HG03378 (cell line): ENCODE measurements at regions not wholly inside any gene's neighbourhood (a gene's known extent, or its start where the extent isn't known, plus 50 kb on each side); places are given as distances from the start of the nearest gene placed in this dataset.

Source experiments
- ATAC-seq: cut with Tn5 transposase; IDR thresholded peaks from one replicate; pipeline ENCODE4 v1.9.1; 2021; ENCODE audit warnings: mild to moderate bottlenecking, moderate library complexity; ENCODE audit not compliant: unreplicated experiment

- no peak for ATAC-seq
Measured at GRCh38 chr22:49195636-49196035, 632.0 kb downstream of the BRD1 start.

DNA sequence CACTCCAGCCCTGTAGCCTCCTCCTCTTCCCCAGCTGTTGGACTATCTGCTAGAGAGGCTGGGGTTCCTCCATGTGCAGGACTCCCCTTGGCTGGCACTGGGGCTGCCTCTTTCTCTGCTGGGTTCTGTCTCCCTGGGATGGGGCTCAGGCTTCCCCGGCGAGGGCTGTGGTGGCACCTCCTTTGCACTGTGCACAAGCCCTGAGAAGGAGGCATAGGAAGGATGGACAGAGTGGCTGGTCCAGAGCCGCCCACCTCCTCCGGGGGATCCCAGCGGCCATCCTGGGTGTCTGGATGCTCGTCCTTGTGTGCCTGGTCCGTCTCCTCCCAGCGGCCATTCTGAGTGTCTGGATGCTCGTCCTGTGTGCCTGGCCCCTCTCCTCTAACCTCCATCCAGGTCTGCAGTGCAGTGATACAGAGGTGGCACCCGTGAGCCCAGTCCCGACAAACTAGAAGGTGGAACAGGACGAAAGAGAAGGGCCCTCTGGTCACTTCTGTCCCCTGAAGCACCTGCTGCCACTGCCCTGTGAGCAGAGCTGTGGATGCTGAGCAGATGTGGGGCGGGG is 633.7 kb downstream of the BRD1 start:
- no peak for ATAC-seq

DNA sequence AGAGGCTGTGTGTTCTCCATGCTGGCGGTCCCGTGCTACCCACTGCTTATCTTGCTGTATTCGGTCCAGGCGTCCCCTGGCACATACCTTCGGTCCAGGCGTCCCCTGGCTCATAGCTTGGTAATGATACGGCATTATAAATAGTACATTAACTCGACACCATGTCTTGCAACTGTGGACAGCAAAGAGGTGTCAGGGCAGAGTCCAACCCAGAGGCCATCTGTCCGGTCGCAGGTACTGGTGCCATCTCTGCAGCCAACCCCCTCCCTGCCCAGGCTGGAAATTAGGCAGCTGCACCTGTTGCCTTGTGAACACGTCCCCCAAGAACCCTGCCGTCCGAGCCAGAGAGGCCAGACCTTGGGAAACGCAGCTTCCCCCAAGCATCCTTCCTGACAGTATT is 634.3 kb downstream of the BRD1 start:
- ATAC-seq = no peak

DNA sequence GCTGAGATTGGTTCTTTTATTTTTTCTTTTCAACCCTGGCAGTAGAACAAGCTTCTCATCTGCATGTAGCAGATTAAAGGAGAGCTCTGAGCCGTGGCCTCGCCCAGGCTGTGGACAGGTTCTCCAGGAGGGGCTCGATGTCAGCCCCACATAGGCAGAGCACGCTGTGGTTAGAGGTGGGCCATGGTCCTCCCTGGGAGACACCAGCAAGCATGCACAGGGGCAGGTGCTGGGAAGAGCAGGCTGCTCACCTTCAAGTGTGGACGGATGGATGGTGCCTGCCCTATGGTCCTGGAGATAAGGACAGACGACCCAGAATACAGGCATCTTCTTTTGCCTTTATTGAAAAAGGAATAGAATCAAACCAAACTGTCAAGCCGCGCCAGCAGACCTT is 634.8 kb downstream of the BRD1 start:
- ATAC-seq = no peak

DNA sequence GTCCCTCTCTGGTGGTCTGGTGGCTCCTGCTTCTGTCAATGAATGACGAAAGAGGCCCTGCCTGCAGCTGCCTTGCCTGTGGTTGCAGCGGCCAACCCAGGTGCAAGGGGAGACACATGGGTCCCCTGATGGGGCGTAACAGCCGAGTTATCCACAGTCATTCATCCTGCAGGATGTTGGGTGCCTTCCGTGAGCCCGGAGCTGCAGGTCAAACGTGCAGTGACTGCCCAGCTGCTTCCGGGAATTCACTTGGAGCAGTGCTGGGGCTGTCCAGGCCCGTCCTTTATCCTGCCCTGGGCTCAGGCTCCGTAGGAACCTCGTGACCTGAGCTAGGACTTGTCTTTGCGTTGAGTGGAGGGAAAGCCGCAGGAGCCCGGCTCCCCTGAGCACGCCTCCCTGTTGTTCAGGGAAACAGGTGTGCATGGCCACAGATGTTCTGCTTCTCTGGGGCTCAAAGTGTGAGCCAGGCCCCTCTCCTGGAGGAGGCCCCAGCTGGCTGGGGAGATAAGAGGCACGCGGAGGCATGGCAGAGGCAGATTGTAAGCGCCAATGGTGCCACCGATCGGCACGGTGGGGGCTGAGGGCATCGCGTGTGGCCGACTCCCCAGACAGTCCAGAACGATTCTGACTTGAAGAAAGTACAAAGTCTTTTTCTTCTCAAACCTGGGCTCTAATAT is 635.4 kb downstream of the BRD1 start:
- ATAC-seq = no peak

GRCh38 chr22:49191506-49191980 is 636.1 kb downstream of the BRD1 start:
- no peak for ATAC-seq

- ATAC-seq = no peak
Measured at GRCh38 chr22:49190816-49191505, 636.7 kb downstream of the BRD1 start.

DNA sequence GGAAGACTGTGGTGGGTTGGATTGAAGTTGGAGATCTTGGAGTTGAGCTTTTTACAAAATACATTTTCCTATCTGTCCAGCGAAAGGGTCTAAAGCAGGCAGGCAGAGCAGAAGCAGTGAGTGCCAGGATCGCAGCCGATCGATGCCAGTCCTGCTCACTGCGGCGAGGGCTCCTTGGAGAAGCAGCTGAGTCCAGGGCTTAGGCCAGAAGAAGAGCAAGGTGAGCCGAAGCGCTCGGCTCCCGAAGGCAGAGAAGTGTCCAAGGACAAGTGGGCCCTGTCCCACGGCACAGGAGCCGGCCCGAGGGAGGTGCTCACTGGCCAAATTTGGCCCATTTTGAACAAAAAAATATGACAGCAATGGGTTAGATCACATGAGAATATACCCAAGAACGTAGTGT is 637.8 kb downstream of the BRD1 start:
- no peak for ATAC-seq

GRCh38 chr22:49188591-49188990 is 639.1 kb downstream of the BRD1 start:
- no peak for ATAC-seq

DNA sequence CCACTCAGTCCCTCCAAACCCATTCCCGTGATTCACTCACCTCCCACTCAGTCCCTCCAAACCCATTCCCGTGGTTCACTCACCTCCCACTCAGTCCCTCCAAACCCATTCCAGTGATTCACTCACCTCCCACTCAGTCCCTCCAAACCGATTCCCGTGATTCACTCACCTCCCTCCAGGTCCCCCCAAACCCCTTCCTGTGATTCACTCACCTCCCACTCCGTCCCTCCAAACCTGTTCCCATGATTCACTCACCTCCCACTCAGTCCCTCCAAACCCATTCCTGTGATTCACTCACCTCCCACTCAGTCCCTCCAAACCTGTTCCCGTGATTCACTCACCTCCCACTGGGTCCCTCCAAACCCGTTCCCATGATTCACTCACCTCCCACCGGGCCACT is 639.6 kb downstream of the BRD1 start:
- ATAC-seq = no peak

- no peak for ATAC-seq
Measured at GRCh38 chr22:49186762-49187161, 640.9 kb downstream of the BRD1 start.

DNA sequence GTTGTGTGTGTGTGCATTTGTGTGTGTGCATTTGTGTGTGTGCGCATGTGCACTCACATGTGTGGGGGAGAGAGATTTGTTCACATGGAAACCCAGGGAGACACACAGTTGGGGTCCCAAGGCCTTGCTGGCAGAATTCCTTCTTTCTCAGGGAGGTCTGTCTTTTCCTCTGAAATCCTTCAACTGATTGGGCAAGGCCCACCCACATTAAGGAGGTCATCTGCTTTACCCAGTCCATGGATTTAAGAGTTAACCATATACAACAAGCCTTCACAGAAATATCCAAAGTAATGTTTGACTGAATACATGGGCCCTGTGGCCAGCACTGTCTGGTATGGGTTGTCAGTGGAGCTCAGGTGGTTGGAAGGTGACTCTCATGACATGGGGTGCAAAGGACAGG is 641.4 kb downstream of the BRD1 start:
- ATAC-seq = no peak

DNA sequence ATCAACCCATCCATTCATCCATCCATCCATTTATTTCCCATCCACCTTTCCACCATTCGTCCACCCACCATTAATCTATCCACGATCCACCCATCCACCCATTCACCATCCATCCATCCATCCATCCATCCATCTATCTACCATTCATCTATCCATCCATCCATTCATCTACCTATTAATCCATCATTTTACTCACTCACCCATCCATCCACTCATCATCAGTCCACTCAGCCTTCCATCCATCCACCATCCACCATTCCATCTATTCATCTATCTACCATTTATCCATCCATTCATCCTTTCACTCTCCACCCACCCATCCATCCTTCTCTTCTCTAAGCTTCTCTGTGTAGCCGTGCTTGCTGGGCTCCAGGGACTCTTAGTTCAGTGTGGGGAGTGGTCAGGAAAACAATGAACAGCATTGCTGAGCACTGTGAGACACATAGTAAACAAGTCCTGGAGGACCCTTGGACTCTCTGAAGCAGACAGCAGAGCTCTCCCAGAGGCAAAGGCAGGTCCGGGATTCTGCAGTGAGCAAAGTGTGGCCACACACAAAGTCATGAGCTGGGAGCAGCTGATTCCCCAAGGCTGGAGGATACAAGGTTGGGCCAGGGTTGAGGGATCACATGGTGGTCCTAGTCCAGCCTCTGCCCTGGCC is 642.2 kb downstream of the BRD1 start:
- no peak for ATAC-seq

GRCh38 chr22:49184736-49185135 is 642.9 kb downstream of the BRD1 start:
- no peak for ATAC-seq

- ATAC-seq = no peak
Measured at GRCh38 chr22:49183826-49184216, 643.9 kb downstream of the BRD1 start.

DNA sequence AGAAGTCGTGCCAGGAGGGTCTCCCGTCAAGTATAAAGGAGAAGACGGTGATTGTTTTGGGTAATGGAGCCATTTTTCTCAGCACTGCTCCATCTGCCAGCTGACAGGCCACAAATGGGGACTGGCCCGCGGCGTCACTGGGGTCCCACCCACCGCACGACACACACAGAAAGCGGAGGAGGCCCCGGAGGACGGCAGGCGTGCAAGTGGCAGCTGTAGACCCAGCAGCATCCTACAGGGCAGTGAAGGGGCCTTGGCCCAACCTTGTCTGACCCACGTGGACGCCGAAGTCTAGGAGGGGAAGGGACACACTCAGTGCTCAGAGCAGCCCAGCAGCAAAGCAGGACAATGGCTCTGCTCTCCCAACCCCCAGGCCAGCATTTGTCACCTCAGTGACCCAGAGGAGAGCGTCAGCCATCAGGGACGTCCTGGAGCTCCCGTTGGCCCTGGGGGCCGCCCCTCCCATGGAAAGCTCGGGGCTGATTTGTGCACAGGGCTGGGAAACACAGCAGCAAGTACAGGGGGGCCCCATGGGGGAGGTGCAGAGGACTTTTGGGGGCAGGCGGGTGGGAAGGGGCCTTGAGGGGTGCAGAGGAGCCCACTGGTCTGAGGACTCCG is 644.4 kb downstream of the BRD1 start:
- no peak for ATAC-seq

GRCh38 chr22:49182416-49182815 is 645.3 kb downstream of the BRD1 start:
- no peak for ATAC-seq

GRCh38 chr22:49181942-49182341 is 645.7 kb downstream of the BRD1 start:
- no peak for ATAC-seq

DNA sequence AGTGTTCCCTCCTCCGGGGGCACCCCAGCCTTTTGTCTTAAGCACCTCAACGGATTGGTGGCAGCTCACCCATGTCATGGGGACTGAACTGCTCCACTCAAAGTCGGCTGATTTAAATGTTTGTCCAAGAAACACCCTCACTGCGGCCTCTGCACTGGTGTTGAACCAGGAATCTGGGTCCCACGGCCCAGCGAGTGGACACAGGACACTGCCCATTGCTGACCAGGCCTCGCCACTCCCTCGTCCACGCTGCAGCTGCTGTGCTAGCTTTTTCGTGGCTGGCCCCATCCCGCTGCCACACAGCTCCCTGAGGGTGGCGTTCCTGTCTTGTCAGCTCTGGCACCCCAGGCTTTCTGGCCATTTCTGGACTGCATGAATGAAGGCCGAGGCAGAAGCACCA is 646.2 kb downstream of the BRD1 start:
- no peak for ATAC-seq

GRCh38 chr22:49180683-49181024 is 647.0 kb downstream of the BRD1 start:
- ATAC-seq = no peak

GRCh38 chr22:49179886-49180682 is 647.6 kb downstream of the BRD1 start:
- ATAC-seq = no peak
